ENCODE measurements at regions not wholly inside any gene's neighbourhood (a gene's known extent, or its start where the extent isn't known, plus 50 kb on each side); places are given as distances from the start of the nearest gene placed in this dataset.

GRCh38 chr10:3935141-3935540 lies 150.1 kb upstream of the KLF6 start:
- CTCF ChIA-PET = interaction anchor here (1.4 kb wide), 1 partner anchor 69 kb away, joined by 4 read pairs; no protein-coding TSS in a partner anchor

GRCh38 chr10:3933733-3934132 lies 148.7 kb upstream of the KLF6 start:
- no peak for DNase-seq (ENCODE audit: extremely low spot score)
- CTCF ChIA-PET = interaction anchor here (3.5 kb wide), 1 partner anchor 15 kb away, joined by 9 read pairs; no protein-coding TSS in a partner anchor
- TF ChIP-seq CTCF (IDR thresholded peaks at IDR 0.05; ENCODE audit: control extremely low read depth, extremely low read depth, low read depth, missing control alignments) = no peak
- POLR2A ChIA-PET = no interaction called here

More at GRCh38 chr10:3935141-3935540, 150.1 kb upstream of the KLF6 start:
- POLR2A ChIA-PET = interaction anchor here (0.6 kb wide), 1 partner anchor 158 kb away, joined by 6 read pairs; no protein-coding TSS in a partner anchor
- no peak for TF ChIP-seq CTCF (IDR thresholded peaks at IDR 0.05; ENCODE audit: control extremely low read depth, extremely low read depth, low read depth, missing control alignments)
- DNase-seq (ENCODE audit: extremely low spot score) = peak; percentile 92

GRCh38 chr10:3932597-3933375 lies 147.8 kb upstream of the KLF6 start:
- DNase-seq (ENCODE audit: extremely low spot score) = no peak
- CTCF ChIA-PET = interaction anchor here (3.5 kb wide), 1 partner anchor 14 kb away, joined by 9 read pairs; no protein-coding TSS in a partner anchor
- POLR2A ChIA-PET = no interaction called here

GRCh38 chr10:3931901-3932300 lies 146.9 kb upstream of the KLF6 start:
- POLR2A ChIA-PET = no interaction called here
- CTCF ChIA-PET = interaction anchor here (0.8 to 3.5 kb wide), 5 partner anchors 13 to 50 kb away, joined by 3 to 9 read pairs (median 4); no protein-coding TSS in a partner anchor
- no peak for DNase-seq (ENCODE audit: extremely low spot score)
- TF ChIP-seq CTCF (IDR thresholded peaks at IDR 0.05; ENCODE audit: control extremely low read depth, extremely low read depth, low read depth, missing control alignments) = no peak

More at GRCh38 chr10:3932597-3933375, 147.8 kb upstream of the KLF6 start:
- no peak for TF ChIP-seq CTCF (IDR thresholded peaks at IDR 0.05; ENCODE audit: control extremely low read depth, extremely low read depth, low read depth, missing control alignments)

- TF ChIP-seq CTCF (IDR thresholded peaks at IDR 0.05; ENCODE audit: control extremely low read depth, extremely low read depth, low read depth, missing control alignments) = no peak
- CTCF ChIA-PET = interaction anchor here (0.8 to 3.5 kb wide), 5 partner anchors 12 to 50 kb away, joined by 3 to 9 read pairs (median 4); no protein-coding TSS in a partner anchor
- DNase-seq (ENCODE audit: extremely low spot score) = no peak
- POLR2A ChIA-PET = no interaction called here
Observed at GRCh38 chr10:3931224-3931623, 146.2 kb upstream of the KLF6 start.

- CTCF ChIA-PET = interaction anchor here (1.5 kb wide), 1 partner anchor 17 kb away, joined by 3 read pairs; no protein-coding TSS in a partner anchor
- no peak for DNase-seq (ENCODE audit: extremely low spot score)
- POLR2A ChIA-PET = no interaction called here
- no peak for TF ChIP-seq CTCF (IDR thresholded peaks at IDR 0.05; ENCODE audit: control extremely low read depth, extremely low read depth, low read depth, missing control alignments)
Observed at GRCh38 chr10:3928569-3928968, 143.6 kb upstream of the KLF6 start.

Data from GM10248 (cell line).